ENCODE measurements at regions not wholly inside any gene's neighbourhood (a gene's known extent, or its start where the extent isn't known, plus 50 kb on each side); places are given as distances from the start of the nearest gene placed in this dataset.
A peak's percentile ranks its signal among the peaks of the same experiment; 100 is the strongest.

DNA sequence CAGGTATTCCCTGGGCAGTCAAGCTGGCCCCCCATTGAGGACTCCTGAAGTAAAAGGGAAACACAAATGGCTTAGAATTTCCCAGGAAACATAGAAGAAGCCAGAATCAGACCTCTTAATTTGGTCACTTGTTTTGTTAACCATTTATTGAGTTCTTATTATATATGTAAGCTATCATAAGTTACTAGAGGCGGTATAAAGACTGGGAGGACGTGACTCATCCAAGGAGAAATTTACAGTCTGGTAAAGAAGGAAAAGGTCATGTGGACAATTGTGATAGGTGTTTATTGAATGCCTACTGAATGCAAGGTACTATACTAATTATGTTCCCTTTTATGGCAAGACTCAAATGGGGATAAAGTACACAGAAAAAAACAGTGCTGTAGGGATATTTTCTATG, 146.7 kb downstream of the DYRK2 start:
- H3K4me1 Mint-ChIP-seq (ENCODE audit: low read depth), result peaks cover 6% of the 10 kb centered on the region
- peaks cover 9% of the 10 kb centered on the region for H3K9me3 Mint-ChIP-seq
- H3K4me3 Mint-ChIP-seq, result no peak overlapping the region
- H3K27ac Mint-ChIP-seq, result no peak overlapping the region
- DNase-seq (ENCODE audit: low spot score), result no peak
- no peaks in the 10 kb centered on the region for H3K27me3 Mint-ChIP-seq (ENCODE audit: low read depth)
- H3K36me3 Mint-ChIP-seq (ENCODE audit: low read depth), result peaks cover 1% of the 10 kb centered on the region

DNA sequence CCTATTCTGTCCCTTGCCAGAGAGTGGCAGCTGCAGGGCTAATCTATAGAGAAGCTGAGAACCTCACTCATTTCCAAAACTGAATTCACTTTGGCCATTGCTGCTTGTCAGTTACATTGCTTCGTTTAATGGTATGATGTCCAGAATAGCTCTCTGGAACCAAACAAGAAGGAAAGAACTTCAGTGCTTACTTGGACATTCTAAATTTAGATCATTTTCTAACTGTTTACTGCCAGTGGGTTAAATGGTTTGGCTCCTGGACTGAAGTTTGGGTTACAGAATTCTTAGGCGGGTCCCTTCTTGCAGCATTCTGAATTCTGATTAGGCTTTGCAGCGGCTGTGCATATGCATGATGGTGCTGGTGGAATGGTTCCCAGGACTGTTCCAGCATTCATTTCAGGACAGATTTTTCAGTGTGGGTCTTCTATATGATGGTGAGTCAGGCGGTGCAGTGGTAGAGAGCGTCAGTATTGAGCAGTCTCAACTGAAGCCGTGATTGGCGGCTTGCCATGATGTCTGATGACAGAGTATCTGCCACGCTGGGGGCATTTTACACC, 148.7 kb downstream of the DYRK2 start:
- peaks cover 11% of the 10 kb centered on the region for H3K4me1 Mint-ChIP-seq (ENCODE audit: low read depth)
- no peaks in the 10 kb centered on the region for H3K27me3 Mint-ChIP-seq (ENCODE audit: low read depth)
- no peak for DNase-seq (ENCODE audit: low spot score)
- no peaks in the 10 kb centered on the region for H3K9me3 Mint-ChIP-seq
- H3K4me3 Mint-ChIP-seq, result no peak overlapping the region
- no peaks in the 10 kb centered on the region for H3K36me3 Mint-ChIP-seq (ENCODE audit: low read depth)
- H3K27ac Mint-ChIP-seq, result no peak overlapping the region

DNA sequence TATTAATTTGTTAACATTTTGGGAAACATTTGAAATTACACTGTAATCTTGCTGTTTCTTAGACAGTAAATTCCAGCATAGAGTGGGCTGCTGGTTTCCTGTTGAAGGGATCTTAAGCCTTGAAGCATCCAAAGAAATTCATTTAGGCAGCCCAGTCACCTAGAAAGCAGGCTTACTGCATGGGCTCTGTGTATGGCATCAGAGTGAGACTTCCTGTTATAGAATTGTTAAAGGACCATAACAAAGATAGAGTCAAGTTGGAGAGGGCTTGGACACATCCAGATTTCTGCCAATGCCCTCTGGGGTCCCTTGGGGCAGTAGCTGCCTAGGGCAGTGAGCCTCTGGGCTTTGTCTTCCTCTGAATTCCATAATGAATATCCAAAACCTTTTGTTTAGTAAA, 149.2 kb downstream of the DYRK2 start:
- H3K27ac Mint-ChIP-seq, result no peak overlapping the region
- no peak for DNase-seq (ENCODE audit: low spot score)
- H3K27me3 Mint-ChIP-seq (ENCODE audit: low read depth), result no peaks in the 10 kb centered on the region
- H3K9me3 Mint-ChIP-seq, result no peaks in the 10 kb centered on the region
- no peak overlapping the region for H3K4me3 Mint-ChIP-seq
- peaks cover 13% of the 10 kb centered on the region for H3K4me1 Mint-ChIP-seq (ENCODE audit: low read depth)
- no peaks in the 10 kb centered on the region for H3K36me3 Mint-ChIP-seq (ENCODE audit: low read depth)

DNA sequence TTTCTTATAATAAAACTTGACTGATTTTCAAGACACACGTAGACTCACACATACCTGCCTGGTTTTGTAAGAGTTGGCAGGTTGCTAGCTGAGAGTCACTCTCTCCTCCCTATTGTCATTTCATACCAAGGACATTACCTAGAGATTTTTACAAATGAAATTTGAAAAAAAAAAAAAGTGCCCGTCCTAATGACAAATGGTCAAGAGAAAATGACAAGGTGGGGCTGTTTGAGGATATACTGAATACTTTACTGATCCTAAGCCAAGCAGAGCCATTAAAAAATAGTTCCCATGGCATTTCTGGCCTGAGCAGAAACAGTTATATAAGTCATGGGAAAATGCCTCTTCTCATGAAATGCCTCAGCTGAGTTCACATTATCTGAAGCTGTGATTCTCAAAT, 150.2 kb downstream of the DYRK2 start:
- no peaks in the 10 kb centered on the region for H3K27me3 Mint-ChIP-seq (ENCODE audit: low read depth)
- DNase-seq (ENCODE audit: low spot score), result no peak
- no peak overlapping the region for H3K4me3 Mint-ChIP-seq
- peaks cover 14% of the 10 kb centered on the region for H3K4me1 Mint-ChIP-seq (ENCODE audit: low read depth)
- H3K36me3 Mint-ChIP-seq (ENCODE audit: low read depth), result no peaks in the 10 kb centered on the region
- no peak overlapping the region for H3K27ac Mint-ChIP-seq
- H3K9me3 Mint-ChIP-seq, result no peaks in the 10 kb centered on the region

DNA sequence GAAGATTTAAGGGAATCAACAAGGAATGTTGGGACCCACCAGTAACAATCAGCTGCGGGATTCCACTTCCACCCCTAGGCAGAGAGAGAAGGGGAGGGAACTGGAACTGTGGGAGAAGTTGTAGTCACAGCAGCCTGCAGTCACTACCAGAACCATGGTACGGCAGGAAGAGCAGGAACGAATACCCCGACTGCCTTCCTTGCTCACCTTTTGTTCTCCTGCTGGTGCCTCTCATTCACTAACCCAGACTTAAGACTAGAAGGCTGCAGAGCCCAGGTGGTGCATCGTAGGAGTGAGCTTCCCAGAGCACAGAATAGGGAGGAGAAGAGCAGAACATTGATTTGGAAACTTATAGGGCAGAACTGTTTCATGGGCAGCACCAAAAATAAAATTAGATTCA, 154.2 kb downstream of the DYRK2 start:
- no peaks in the 10 kb centered on the region for H3K9me3 Mint-ChIP-seq
- DNase-seq (ENCODE audit: low spot score), result no peak
- no peaks in the 10 kb centered on the region for H3K27me3 Mint-ChIP-seq (ENCODE audit: low read depth)
- H3K36me3 Mint-ChIP-seq (ENCODE audit: low read depth), result no peaks in the 10 kb centered on the region
- H3K4me3 Mint-ChIP-seq, result no peak overlapping the region
- peaks cover 11% of the 10 kb centered on the region for H3K4me1 Mint-ChIP-seq (ENCODE audit: low read depth)
- no peak overlapping the region for H3K27ac Mint-ChIP-seq

DNA sequence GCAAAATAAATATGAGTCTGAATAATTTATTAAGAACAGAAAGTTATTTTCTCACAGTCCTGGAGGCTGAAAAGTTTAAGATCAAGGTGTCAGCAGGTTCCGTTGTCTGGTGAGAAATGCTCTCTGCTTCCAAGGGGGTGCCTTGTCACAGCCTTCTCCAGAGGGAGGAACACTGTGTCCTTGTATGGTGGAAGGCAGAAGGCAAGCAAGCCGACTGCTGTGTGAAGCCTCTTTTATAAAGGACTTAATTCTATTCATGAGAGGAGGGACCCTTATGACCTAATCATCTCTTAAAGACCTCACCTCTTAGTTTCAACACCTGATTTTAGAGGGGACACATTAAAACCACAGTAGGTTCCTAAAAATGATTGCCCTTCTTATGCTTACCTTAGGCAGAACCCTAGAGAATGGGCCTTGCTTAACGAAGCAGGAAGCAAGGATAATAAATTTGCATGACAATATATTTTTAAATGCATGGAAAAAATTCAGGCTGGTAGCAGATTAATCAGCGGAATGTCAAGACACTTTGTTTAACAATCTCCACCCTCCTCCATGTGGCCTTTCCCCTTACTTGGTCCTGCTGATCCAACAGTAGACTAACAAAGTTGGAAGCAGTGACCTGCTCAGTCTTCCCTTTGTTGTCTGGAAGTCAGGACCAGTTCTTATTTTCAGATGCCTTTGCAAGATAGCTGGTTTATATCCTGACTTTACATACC, 154.9 kb downstream of the DYRK2 start:
- peak overlapping the region; percentile 3 for H3K4me3 Mint-ChIP-seq
- DNase-seq (ENCODE audit: low spot score), result no peak
- no peaks in the 10 kb centered on the region for H3K36me3 Mint-ChIP-seq (ENCODE audit: low read depth)
- H3K27me3 Mint-ChIP-seq (ENCODE audit: low read depth), result no peaks in the 10 kb centered on the region
- no peaks in the 10 kb centered on the region for H3K9me3 Mint-ChIP-seq
- H3K4me1 Mint-ChIP-seq (ENCODE audit: low read depth), result peaks cover 11% of the 10 kb centered on the region
- no peak overlapping the region for H3K27ac Mint-ChIP-seq

DNA sequence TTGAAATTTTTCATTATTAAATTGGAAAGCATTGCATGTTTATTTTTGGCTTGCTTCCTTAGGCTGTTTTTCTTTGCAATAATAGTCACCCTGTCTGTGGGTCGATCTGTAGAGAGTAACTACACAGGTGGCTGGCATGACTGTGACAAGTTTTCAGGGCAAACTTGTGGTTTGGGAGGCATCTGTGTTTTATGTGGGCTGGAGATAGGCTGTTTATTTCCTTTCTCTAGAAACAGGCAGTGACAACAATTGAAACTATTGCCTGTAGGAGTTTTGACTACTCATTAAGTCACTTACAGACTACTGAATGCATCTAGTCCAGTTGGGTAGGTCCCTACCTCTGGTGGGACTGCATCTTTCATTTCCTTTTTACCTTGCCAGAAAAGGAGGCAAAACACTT, 155.6 kb downstream of the DYRK2 start:
- H3K27ac Mint-ChIP-seq, result no peak overlapping the region
- peak; percentile 73 for DNase-seq (ENCODE audit: low spot score)
- no peaks in the 10 kb centered on the region for H3K36me3 Mint-ChIP-seq (ENCODE audit: low read depth)
- no peaks in the 10 kb centered on the region for H3K9me3 Mint-ChIP-seq
- H3K27me3 Mint-ChIP-seq (ENCODE audit: low read depth), result no peaks in the 10 kb centered on the region
- H3K4me3 Mint-ChIP-seq, result no peak overlapping the region
- peaks cover 11% of the 10 kb centered on the region for H3K4me1 Mint-ChIP-seq (ENCODE audit: low read depth)

DNA sequence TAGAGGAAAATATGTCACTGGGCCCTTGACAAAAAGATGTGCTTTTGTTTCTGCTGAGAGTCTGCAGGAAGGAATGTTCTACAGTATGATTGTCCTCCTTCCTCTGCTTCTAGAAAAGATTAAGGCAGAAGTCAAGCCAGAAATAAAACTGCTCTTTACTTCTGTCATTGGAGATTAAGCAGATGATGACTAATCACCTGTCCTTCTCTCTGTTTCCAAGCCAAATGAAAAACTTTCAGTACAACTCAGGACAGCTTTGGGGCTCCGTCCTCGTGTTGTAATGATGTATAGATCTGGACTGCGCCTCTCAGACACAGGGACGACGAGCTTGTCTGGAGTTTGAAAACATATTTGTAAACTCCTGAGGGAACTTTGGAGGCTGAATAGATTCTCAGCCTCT, 159.3 kb downstream of the DYRK2 start:
- H3K4me3 Mint-ChIP-seq, result no peak overlapping the region
- no peaks in the 10 kb centered on the region for H3K27me3 Mint-ChIP-seq (ENCODE audit: low read depth)
- peaks cover under 1% of the 10 kb centered on the region for H3K4me1 Mint-ChIP-seq (ENCODE audit: low read depth)
- peaks cover 3% of the 10 kb centered on the region for H3K9me3 Mint-ChIP-seq
- DNase-seq (ENCODE audit: low spot score), result no peak
- no peak overlapping the region for H3K27ac Mint-ChIP-seq
- H3K36me3 Mint-ChIP-seq (ENCODE audit: low read depth), result no peaks in the 10 kb centered on the region

DNA sequence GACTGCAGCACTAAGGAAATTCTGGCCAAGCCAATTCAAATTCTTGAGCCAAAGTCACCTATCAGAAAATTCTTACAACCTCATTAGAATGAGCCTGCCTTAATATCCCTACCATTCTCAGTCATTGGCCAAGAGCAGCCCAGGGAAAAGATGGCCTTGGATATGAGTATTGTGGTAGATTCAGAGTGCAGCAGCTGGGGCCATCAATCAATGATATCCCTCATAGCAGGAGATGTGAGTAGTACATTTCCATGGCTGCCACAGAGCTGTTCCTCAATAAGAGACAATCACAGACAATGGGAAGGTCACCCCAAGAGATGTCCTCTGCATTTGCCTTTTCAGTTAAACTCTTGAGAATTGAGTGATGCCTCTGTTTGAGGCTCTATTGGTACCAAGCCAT, 161.6 kb downstream of the DYRK2 start:
- Mint-ChIP-seq H3K27me3 (ENCODE audit: low read depth) (no peaks in the 10 kb centered on the region), H3K4me1 (ENCODE audit: low read depth) (no peaks in the 10 kb centered on the region), H3K27ac (no peak overlapping the region), H3K4me3 (no peak overlapping the region), H3K9me3 (peaks cover 7% of the 10 kb centered on the region), H3K36me3 (ENCODE audit: low read depth) (no peaks in the 10 kb centered on the region)
- no peak for DNase-seq (ENCODE audit: low spot score)

DNA sequence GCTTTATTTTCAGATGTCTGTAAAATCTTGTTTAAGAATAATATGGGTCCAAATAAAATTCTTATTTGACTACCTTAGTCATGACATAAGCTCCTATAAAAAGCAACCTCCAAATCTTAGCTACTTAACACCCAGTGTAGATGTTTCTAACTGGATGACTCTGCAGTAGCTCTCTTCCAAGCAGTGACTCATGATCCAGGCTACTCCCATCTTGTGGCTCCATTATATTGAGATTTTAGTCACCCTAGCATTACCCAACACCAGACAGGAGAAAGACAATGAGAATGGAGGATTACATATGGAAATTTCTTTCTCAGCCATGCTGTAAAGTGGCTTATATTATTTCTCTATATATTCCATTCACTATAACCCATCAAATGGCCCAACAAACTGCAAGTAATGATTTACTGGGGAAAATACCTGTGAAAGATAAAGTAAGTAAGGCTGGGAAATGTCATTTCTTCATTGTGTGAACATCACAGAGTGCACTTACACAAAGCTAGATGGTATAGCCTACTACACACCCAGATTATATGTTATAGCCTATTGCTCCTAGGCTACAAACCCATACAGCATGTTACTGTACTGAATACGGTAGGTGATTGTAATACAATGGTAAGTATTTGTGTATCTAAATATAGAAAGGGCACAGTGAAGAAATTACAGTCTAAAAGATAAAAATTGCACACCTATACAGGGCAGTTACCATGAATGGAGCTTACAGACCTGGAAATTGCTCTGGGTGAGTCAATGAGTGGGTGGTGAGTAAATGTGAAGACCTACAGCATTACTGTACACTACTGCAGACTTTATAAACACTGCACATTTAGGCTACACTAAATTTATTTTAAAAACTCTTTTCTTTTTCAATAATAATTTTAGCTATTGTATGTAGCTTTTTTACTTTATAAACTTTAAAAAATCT, 163.2 kb downstream of the DYRK2 start:
- no peaks in the 10 kb centered on the region for H3K27me3 Mint-ChIP-seq (ENCODE audit: low read depth)
- H3K36me3 Mint-ChIP-seq (ENCODE audit: low read depth), result no peaks in the 10 kb centered on the region
- no peaks in the 10 kb centered on the region for H3K4me1 Mint-ChIP-seq (ENCODE audit: low read depth)
- no peak overlapping the region for H3K27ac Mint-ChIP-seq
- no peak overlapping the region for H3K4me3 Mint-ChIP-seq
- no peak for DNase-seq (ENCODE audit: low spot score)
- H3K9me3 Mint-ChIP-seq, result peaks cover 22% of the 10 kb centered on the region

DNA sequence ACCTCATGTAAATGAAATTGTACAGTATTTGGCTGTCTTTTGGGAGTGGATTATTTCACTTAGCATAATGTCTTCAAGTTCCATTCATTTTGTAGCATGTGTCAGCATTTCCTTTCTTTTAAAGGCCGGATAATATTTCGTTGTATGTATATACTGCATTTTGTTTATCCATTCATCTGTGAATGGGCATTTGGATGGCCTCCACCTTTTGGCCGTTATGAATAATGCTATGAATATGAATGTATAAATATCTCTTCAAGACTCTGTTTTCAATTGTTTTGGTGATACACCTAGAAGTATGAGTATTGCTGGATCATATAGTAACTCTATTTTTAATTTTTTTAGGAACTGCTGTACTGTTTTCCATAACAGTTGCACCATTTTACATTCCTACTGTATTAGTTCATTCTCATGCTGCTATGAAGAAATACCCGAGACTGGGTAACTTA, 164.9 kb downstream of the DYRK2 start:
- H3K27ac Mint-ChIP-seq, result no peak overlapping the region
- DNase-seq (ENCODE audit: low spot score), result no peak
- H3K4me3 Mint-ChIP-seq, result no peak overlapping the region
- H3K36me3 Mint-ChIP-seq (ENCODE audit: low read depth), result peaks cover 2% of the 10 kb centered on the region
- peaks cover 33% of the 10 kb centered on the region for H3K9me3 Mint-ChIP-seq
- no peaks in the 10 kb centered on the region for H3K4me1 Mint-ChIP-seq (ENCODE audit: low read depth)
- no peaks in the 10 kb centered on the region for H3K27me3 Mint-ChIP-seq (ENCODE audit: low read depth)

DNA sequence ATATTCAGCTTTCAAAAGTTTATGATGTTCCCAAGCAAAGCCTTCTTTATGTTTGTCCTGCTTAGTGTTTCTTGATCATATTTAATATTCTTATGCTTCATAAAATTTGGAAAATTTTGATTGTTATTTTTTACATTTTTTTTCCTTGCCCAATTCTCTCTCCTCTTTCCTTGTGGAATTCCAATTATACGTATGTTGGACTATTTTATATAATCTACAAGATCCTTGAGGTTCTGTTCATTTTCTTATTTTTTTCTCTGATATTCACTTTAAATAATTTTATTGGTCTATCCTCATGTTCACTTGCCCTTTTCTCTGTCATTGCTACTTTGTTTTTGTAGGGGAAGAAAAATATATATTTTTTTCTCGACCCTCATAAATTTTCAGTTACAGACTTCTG, 167.7 kb downstream of the DYRK2 start:
- peaks cover 2% of the 10 kb centered on the region for H3K36me3 Mint-ChIP-seq (ENCODE audit: low read depth)
- no peak overlapping the region for H3K4me3 Mint-ChIP-seq
- no peak overlapping the region for H3K27ac Mint-ChIP-seq
- no peak for DNase-seq (ENCODE audit: low spot score)
- H3K27me3 Mint-ChIP-seq (ENCODE audit: low read depth), result no peaks in the 10 kb centered on the region
- H3K4me1 Mint-ChIP-seq (ENCODE audit: low read depth), result no peaks in the 10 kb centered on the region
- peaks cover 38% of the 10 kb centered on the region for H3K9me3 Mint-ChIP-seq

DNA sequence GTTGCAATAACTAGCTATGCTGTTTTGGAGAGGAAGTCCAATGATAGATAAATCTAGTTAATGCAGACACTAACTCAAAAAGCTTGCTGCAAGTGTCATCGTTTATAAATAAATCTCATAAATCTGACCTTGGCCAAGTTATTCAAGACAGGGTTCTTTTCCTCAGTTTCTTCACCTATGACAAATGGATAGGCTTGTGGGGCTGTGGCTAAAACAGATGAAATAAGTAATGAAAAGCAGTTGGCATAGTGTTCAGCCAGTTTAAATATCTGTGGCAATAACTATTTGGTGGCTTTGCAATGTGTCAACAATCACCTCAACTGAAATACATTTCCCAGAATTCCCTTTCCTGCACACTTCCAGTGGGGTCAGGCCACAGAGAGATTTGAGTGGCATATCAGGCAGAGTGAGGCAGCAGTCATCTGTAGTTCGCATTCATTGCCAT, 169.9 kb downstream of the DYRK2 start:
- peaks cover 2% of the 10 kb centered on the region for H3K36me3 Mint-ChIP-seq (ENCODE audit: low read depth)
- H3K9me3 Mint-ChIP-seq, result peaks cover 35% of the 10 kb centered on the region
- H3K4me1 Mint-ChIP-seq (ENCODE audit: low read depth), result no peaks in the 10 kb centered on the region
- no peak for DNase-seq (ENCODE audit: low spot score)
- no peak overlapping the region for H3K27ac Mint-ChIP-seq
- no peaks in the 10 kb centered on the region for H3K27me3 Mint-ChIP-seq (ENCODE audit: low read depth)
- no peak overlapping the region for H3K4me3 Mint-ChIP-seq

DNA sequence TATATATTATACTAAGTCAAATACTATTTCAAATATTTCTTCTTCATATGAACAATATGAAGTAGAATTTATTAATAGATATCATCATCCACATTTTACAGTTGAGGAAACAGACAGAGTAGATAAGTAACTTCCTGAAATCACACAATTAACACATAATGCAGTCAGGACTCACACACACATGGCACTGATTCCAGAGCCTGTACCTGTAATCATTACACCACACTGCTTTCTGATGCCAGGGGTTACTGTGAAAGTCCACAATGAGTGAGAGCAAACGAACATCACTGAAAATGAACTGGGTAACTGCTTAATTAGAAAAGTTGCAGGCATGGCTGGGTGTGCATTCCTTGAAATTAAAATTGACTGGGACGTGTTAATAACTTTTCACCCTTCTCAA, 169.3 kb upstream of the IFNG-AS1 start:
- peaks cover 2% of the 10 kb centered on the region for H3K36me3 Mint-ChIP-seq (ENCODE audit: low read depth)
- H3K4me3 Mint-ChIP-seq, result no peak overlapping the region
- H3K9me3 Mint-ChIP-seq, result peaks cover 33% of the 10 kb centered on the region
- H3K27me3 Mint-ChIP-seq (ENCODE audit: low read depth), result no peaks in the 10 kb centered on the region
- no peaks in the 10 kb centered on the region for H3K4me1 Mint-ChIP-seq (ENCODE audit: low read depth)
- no peak overlapping the region for H3K27ac Mint-ChIP-seq
- no peak for DNase-seq (ENCODE audit: low spot score)

All from T-helper 2 cell treated with Interferon-gamma antibody and Interleukin-4, amounts not matched to agents 5 μg/mL and 100 μg/mL, for 36 hours (primary cell).